GM12874 (cell line): ENCODE measurements at regions not wholly inside any gene's neighbourhood (a gene's known extent, or its start where the extent isn't known, plus 50 kb on each side); places are given as distances from the start of the nearest gene placed in this dataset.

Source experiments
- CTCF ChIP-seq: IDR thresholded peaks from 2 replicates; pipeline ENCODE4 v1.5.1; 2011; ENCODE audit warnings: low read depth, mild to moderate bottlenecking, control low read depth, low read length, moderate library complexity; ENCODE audit not compliant: insufficient read depth

GRCh38 chr7:17134786-17135185, 163.7 kb upstream of the AHR start:
- TF ChIP-seq CTCF = no peak

- TF ChIP-seq CTCF = no peak
Observed at GRCh38 chr7:17136126-17136525, 162.3 kb upstream of the AHR start.

GRCh38 chr7:17139081-17139480, 159.4 kb upstream of the AHR start:
- TF ChIP-seq CTCF = no peak

GRCh38 chr7:17140406-17140805, 158.0 kb upstream of the AHR start:
- TF ChIP-seq CTCF = no peak

- TF ChIP-seq CTCF = no peak
Observed at GRCh38 chr7:17142831-17143541, 155.5 kb upstream of the AHR start.

GRCh38 chr7:17144322-17144721, 154.1 kb upstream of the AHR start:
- TF ChIP-seq CTCF = no peak

GRCh38 chr7:17146621-17147020, 151.8 kb upstream of the AHR start:
- TF ChIP-seq CTCF = no peak
